Hepatocyte (in vitro differentiated cells): ENCODE measurements at regions not wholly inside any gene's neighbourhood (a gene's known extent, or its start where the extent isn't known, plus 50 kb on each side); places are given as distances from the start of the nearest gene placed in this dataset.

Experiments used
- DNase-seq: peaks from one replicate; pipeline ENCODE4 v3.0.0-alpha.2; 2016; ENCODE audit warnings: low spot score
- H2AFZ ChIP-seq: fragments of 200-600 bp; sonication (generic); 2 replicates; pipeline ENCODE4 v1.6.0; 2016; ENCODE audit warnings: antibody characterized with exemption, mild to moderate bottlenecking
- H3K27ac ChIP-seq: fragments of 200-600 bp; sonication (generic); 2 replicates; pipeline ENCODE4 v1.5.1; 2016; ENCODE audit warnings: mild to moderate bottlenecking
- H3K27me3 ChIP-seq: fragments of 200-600 bp; sonication (generic); 2 replicates; pipeline ENCODE4 v1.6.1; 2016
- H3K36me3 ChIP-seq: fragments of 200-600 bp; sonication (generic); replicated peaks from 2 replicates; pipeline ENCODE4 v1.5.1; 2016; ENCODE audit warnings: low read depth; ENCODE audit not compliant: insufficient read depth
- H3K4me1 ChIP-seq: fragments of 200-600 bp; sonication (generic); 2 replicates; pipeline ENCODE4 v1.5.1; 2016; ENCODE audit warnings: mild to moderate bottlenecking, moderate library complexity; ENCODE audit not compliant: insufficient read depth
- H3K4me2 ChIP-seq: fragments of 200-600 bp; sonication (generic); 2 replicates; pipeline ENCODE4 v1.6.0; 2016
- H3K4me3 ChIP-seq: fragments of 200-600 bp; sonication (generic); 2 replicates; pipeline ENCODE4 v1.5.1; 2016; ENCODE audit warnings: mild to moderate bottlenecking
- H3K79me2 ChIP-seq: fragments of 200-600 bp; sonication (generic); 2 replicates; pipeline ENCODE4 v1.6.0; 2017; ENCODE audit warnings: mild to moderate bottlenecking
- H3K9me2 ChIP-seq: fragments of 200-600 bp; sonication (generic); replicated peaks from 2 replicates; pipeline ENCODE4 v1.6.0; 2017; ENCODE audit warnings: mild to moderate bottlenecking; ENCODE audit not compliant: insufficient read depth
- H3K9me3 ChIP-seq: fragments of 200-600 bp; sonication (generic); 2 replicates; pipeline ENCODE4 v1.5.1; 2016; ENCODE audit warnings: low read depth, mild to moderate bottlenecking
- H4K20me1 ChIP-seq: fragments of 200-600 bp; sonication (generic); 2 replicates; pipeline ENCODE4 v1.6.0; 2016; ENCODE audit warnings: mild to moderate bottlenecking; ENCODE audit not compliant: insufficient read depth, poor library complexity, severe bottlenecking
- EZH2 ChIP-seq: fragments of 200-600 bp; sonication (generic); IDR thresholded peaks from 2 replicates; pipeline ENCODE4 v1.6.1; 2016; ENCODE audit warnings: antibody characterized with exemption, mild to moderate bottlenecking, borderline replicate concordance
- EZH2phosphoT487 ChIP-seq: fragments of 200-600 bp; sonication (generic); IDR thresholded peaks from one replicate; pipeline ENCODE4 v1.6.1; 2018; ENCODE audit warnings: antibody characterized with exemption, mild to moderate bottlenecking, low read depth, moderate library complexity; ENCODE audit not compliant: unreplicated experiment, severe bottlenecking
- WGBS: methylation state at CpG from one replicate; pipeline ENCODE4 v1.1.6; 2016; ENCODE audit warnings: low lambda C conversion rate; ENCODE audit errors: missing lambda C conversion rate; 5-methylcytosine and 5-hydroxymethylcytosine counted together
- TF ChIP-seq, protein P1 (sequence below): fragments of 200-600 bp; sonication (generic); IDR thresholded peaks from 2 replicates; pipeline ENCODE4 v1.5.1; 2016; ENCODE audit warnings: antibody characterized with exemption, mild to moderate bottlenecking; ENCODE audit not compliant: poor library complexity

DNA sequence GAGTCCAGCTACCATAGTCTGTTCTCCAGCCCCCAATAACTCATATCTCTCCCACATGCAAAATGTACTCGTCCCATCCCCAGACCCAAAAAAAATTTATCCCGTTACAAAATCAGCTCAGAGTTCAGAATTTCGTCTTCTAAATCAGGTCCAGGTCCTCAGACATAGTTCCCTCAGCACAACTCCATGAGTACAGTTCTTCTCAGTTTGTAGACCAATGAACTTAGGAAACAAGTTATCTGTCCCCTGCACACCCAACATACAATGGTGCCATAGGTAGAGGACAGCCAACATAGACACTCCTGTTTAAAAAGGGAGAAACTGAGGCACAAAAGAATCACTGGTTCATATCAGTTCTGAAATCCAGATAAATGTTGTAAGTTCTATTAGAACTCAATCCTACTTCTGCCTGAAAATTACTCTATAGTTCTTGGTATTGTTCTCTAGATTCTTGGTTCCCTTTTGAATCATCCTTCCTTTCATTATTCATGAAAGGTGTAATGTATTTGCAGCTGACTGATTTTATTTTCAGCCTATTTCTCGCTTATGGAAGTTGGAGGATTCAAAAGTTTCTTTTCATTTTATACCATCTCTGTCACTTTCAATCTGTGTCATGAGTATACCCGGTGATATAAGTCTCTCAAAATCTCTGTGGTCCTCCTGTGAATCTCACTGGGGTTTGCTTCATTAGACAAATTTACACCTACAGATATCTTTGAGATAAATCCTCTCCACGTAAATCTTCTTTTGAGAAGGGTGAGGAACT lies 75.8 kb upstream of the TSPAN2 start:
- H3K4me3 ChIP-seq, result no peak overlapping the region
- no peaks in the 10 kb centered on the region for H3K9me2 ChIP-seq
- no peak overlapping the region for H3K27ac ChIP-seq
- no peaks in the 10 kb centered on the region for H3K36me3 ChIP-seq
- H4K20me1 ChIP-seq, result no peaks in the 10 kb centered on the region
- 88% methylated on average over 6 of the region's 6 CpGs for WGBS
- H3K4me1 ChIP-seq, result peaks cover 4% of the 10 kb centered on the region
- H3K79me2 ChIP-seq, result no peaks in the 10 kb centered on the region
- DNase-seq, result no peak
- no peak overlapping the region for H3K4me2 ChIP-seq
- H3K9me3 ChIP-seq, result no peaks in the 10 kb centered on the region
- TF ChIP-seq, protein P1, sequence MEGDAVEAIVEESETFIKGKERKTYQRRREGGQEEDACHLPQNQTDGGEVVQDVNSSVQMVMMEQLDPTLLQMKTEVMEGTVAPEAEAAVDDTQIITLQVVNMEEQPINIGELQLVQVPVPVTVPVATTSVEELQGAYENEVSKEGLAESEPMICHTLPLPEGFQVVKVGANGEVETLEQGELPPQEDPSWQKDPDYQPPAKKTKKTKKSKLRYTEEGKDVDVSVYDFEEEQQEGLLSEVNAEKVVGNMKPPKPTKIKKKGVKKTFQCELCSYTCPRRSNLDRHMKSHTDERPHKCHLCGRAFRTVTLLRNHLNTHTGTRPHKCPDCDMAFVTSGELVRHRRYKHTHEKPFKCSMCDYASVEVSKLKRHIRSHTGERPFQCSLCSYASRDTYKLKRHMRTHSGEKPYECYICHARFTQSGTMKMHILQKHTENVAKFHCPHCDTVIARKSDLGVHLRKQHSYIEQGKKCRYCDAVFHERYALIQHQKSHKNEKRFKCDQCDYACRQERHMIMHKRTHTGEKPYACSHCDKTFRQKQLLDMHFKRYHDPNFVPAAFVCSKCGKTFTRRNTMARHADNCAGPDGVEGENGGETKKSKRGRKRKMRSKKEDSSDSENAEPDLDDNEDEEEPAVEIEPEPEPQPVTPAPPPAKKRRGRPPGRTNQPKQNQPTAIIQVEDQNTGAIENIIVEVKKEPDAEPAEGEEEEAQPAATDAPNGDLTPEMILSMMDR, result no peak
- no peak for TF ChIP-seq EZH2
- TF ChIP-seq EZH2phosphoT487, result no peak
- H3K27me3 ChIP-seq, result no peaks in the 10 kb centered on the region
- no peak overlapping the region for H2AFZ ChIP-seq

DNA sequence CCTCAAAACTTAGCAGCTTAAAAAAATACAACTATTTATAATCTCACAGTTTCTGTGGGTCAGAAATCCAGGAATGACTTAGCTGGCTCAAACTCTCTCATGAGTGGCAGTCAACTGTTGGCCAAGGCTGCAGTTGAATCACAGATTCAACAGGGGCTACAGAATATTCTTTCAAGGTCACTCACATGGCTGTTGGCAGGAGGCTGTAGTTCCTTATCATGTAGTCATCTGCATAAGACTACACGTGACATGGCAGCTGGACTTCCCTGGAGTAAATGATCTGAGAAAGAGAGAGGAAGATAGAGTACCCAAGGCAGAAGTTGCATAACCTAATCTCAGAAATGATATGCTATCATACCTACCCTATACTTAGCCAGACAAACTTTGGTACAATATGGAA lies 75.2 kb upstream of the TSPAN2 start:
- 72% methylated on average over 1 of the region's 1 CpG for WGBS
- Histone ChIP-seq H2AFZ (no peak overlapping the region), H3K27ac (no peak overlapping the region), H3K4me1 (peaks cover 3% of the 10 kb centered on the region), H3K79me2 (no peaks in the 10 kb centered on the region), H3K9me3 (no peaks in the 10 kb centered on the region), H3K9me2 (no peaks in the 10 kb centered on the region), H3K27me3 (no peaks in the 10 kb centered on the region), H3K4me3 (no peak overlapping the region), H3K36me3 (no peaks in the 10 kb centered on the region), H3K4me2 (no peak overlapping the region), H4K20me1 (no peaks in the 10 kb centered on the region)
- TF ChIP-seq, protein P1, result no peak
- TF ChIP-seq EZH2 (no peak), EZH2phosphoT487 (no peak)
- no peak for DNase-seq

DNA sequence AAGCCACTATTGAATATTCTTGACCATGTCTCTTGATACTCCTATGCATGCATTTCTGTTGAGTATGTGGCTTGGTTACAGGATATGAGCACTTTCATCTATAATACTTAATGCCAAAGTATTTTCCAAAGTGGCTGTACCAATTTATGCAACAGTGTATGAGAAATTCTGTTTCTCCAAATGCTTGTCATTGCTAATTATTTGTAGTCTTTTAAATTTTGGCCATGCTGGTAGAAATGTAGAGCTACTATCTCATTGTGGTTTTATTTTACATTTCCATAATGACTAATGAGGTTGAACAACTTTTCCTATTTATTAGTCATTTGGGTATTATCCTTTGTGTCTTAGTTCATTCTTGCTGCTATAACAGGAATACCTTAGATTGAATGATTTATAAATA lies 71.4 kb upstream of the TSPAN2 start:
- no peak overlapping the region for H3K27ac ChIP-seq

More for the DNA sequence above, 71.4 kb upstream of the TSPAN2 start:
- H4K20me1 ChIP-seq, result no peaks in the 10 kb centered on the region
- no peak overlapping the region for H3K4me2 ChIP-seq
- no peaks in the 10 kb centered on the region for H3K9me3 ChIP-seq
- DNase-seq, result no peak
- no peaks in the 10 kb centered on the region for H3K27me3 ChIP-seq
- no peaks in the 10 kb centered on the region for H3K36me3 ChIP-seq
- H3K4me3 ChIP-seq, result no peak overlapping the region
- H3K4me1 ChIP-seq, result no peaks in the 10 kb centered on the region
- no peaks in the 10 kb centered on the region for H3K9me2 ChIP-seq
- no peaks in the 10 kb centered on the region for H3K79me2 ChIP-seq
- H2AFZ ChIP-seq, result no peak overlapping the region
- no peak for TF ChIP-seq EZH2phosphoT487
- no peak for TF ChIP-seq EZH2
- TF ChIP-seq, protein P1, result no peak
